Muscle layer of duodenum (tissue), 2 donors: ENCODE measurements at regions not wholly inside any gene's neighbourhood (a gene's known extent, or its start where the extent isn't known, plus 50 kb on each side); places are given as distances from the start of the nearest gene placed in this dataset.
"Not testable (repeated sequence)": the region's sequence is repeated elsewhere in the genome, so short reads cannot be mapped to it uniquely, and the experiment has no call there.

Experiments used
- H3K27ac ChIP-seq: one replicate; pipeline ENCODE4 v1.7.0; 2013; ENCODE audit warnings: mild to moderate bottlenecking, low read length
- H3K27me3 ChIP-seq: one replicate; pipeline ENCODE4 v1.7.0; 2013; ENCODE audit warnings: low read depth, mild to moderate bottlenecking, control low read depth, low read length
- H3K36me3 ChIP-seq, 2 donors: one replicate each; pipeline ENCODE4 v1.7.0; 2013; ENCODE audit warnings: low read length in 2 of 2, control low read depth in 1 of 2, mild to moderate bottlenecking in 1 of 2; ENCODE audit not compliant: insufficient read depth in 2 of 2, control insufficient read depth in 1 of 2
- H3K4me1 ChIP-seq, 2 donors: one replicate each; pipeline ENCODE4 v1.7.0; 2013; ENCODE audit warnings: low read length in 2 of 2, mild to moderate bottlenecking in 2 of 2, control low read depth in 1 of 2, moderate library complexity in 1 of 2; ENCODE audit not compliant: insufficient read depth in 2 of 2, control insufficient read depth in 1 of 2
- H3K4me3 ChIP-seq, 2 donors: one replicate each; pipeline ENCODE4 v1.7.0; 2013; ENCODE audit warnings: low read length in 2 of 2, low read depth in 1 of 2, mild to moderate bottlenecking in 1 of 2
- H3K9me3 ChIP-seq, 2 donors: one replicate each; pipeline ENCODE4 v1.7.0; 2013; ENCODE audit warnings: low read length in 2 of 2, control low read depth in 1 of 2, mild to moderate bottlenecking in 1 of 2; ENCODE audit not compliant: control insufficient read depth in 1 of 2
- donor health status: healthy.

- Histone ChIP-seq H3K27me3 (no peaks in the 10 kb centered on the region), H3K36me3 (no peaks in the 10 kb centered on the region), H3K4me1 (no peaks in the 10 kb centered on the region), H3K9me3 (no peaks in the 10 kb centered on the region), H3K27ac (no peak overlapping the region), H3K4me3 (no peak overlapping the region)
These were observed 67.7 kb downstream of the SMIM20 start for GRCh38 chr4:25981749-25982148.

- no peaks in the 10 kb centered on the region for H3K9me3 ChIP-seq
- no peaks in the 10 kb centered on the region for H3K36me3 ChIP-seq
- H3K27me3 ChIP-seq: no peaks in the 10 kb centered on the region
- H3K27ac ChIP-seq: no peak overlapping the region
- no peaks in the 10 kb centered on the region for H3K4me1 ChIP-seq
- no peak overlapping the region for H3K4me3 ChIP-seq
These were observed 68.9 kb downstream of the SMIM20 start for GRCh38 chr4:25982962-25983361.

DNA sequence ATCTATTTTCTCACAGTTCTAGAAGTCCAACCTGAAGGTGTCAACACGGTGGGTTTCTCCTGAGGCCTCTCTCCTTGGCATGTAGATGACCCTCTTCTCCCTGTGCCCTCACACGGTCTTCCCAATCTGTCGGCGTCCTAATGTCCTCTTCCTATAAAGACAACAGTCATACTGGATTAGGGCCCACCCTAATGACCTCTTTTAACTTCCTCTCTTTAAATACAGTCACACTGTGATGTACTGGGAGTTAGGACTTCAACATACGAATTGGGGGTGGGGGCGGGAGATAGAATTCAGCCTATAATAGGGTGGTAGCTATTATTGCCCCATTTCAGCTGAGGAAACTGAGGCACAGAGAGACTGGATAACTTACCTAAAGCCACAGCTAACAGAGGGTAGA, 70.2 kb downstream of the SMIM20 start:
- Histone ChIP-seq H3K4me1 (no peaks in the 10 kb centered on the region), H3K9me3 (no peaks in the 10 kb centered on the region), H3K27ac (no peak overlapping the region), H3K36me3 (no peaks in the 10 kb centered on the region), H3K27me3 (no peaks in the 10 kb centered on the region), H3K4me3 (no peak overlapping the region)

GRCh38 chr4:25984796-25985195, 70.8 kb downstream of the SMIM20 start:
- no peak overlapping the region for H3K4me3 ChIP-seq
- no peaks in the 10 kb centered on the region for H3K27me3 ChIP-seq
- H3K27ac ChIP-seq: no peak overlapping the region

DNA sequence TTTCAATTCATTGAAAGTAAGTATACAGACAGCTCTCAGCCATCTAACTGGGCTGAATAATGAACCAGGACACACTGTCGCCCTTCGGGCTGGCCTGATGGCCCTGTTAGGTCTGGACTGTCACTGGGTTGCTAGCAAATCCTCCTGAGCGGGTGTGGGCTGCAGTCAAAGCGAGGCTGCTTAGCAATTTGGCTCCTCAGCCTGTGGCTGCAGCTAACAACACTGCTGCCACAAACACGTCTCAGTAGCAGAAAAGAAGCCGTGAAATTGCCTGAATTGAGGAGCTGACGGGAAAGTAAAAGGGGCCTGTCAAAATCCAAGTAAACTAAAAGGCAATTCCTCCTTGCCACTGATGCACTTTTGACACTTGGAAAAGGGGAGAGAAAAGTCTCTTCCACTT, 72.8 kb downstream of the SMIM20 start:
- Histone ChIP-seq H3K4me1 (no peaks in the 10 kb centered on the region), H3K36me3 (no peaks in the 10 kb centered on the region), H3K27ac (no peak overlapping the region), H3K4me3 (no peak overlapping the region), H3K27me3 (no peaks in the 10 kb centered on the region), H3K9me3 (no peaks in the 10 kb centered on the region)

More at GRCh38 chr4:25984796-25985195, 70.8 kb downstream of the SMIM20 start:
- H3K36me3 ChIP-seq: no peaks in the 10 kb centered on the region
- no peaks in the 10 kb centered on the region for H3K4me1 ChIP-seq
- H3K9me3 ChIP-seq: no peaks in the 10 kb centered on the region

DNA sequence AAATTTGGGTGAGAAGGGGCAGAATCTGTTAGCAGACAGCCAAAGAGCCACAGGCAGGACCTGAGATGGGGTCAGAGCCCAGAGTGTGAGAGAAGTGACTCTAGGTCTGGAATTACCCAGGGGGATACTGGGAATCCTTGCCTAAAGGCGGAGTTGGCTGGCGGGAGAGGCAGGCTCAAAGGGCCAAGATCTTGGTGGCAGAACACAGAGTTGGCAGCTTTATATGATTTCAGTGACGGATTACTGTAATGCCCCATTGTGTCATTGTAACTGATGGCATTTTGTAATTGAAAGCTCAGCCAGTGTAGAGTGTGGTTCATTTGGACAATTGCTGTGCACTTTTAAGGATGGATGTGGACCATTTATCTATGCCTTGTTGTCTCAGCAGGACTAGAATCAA, 77.3 kb downstream of the SMIM20 start:
- Histone ChIP-seq H3K36me3 (no peaks in the 10 kb centered on the region), H3K9me3 (no peaks in the 10 kb centered on the region), H3K27me3 (no peaks in the 10 kb centered on the region), H3K4me3 (no peak overlapping the region), H3K27ac (no peak overlapping the region), H3K4me1 (peaks cover 0 to 4% of the 10 kb centered on the region in 2 donors)

- H3K4me1 ChIP-seq: peaks cover 0 to 4% of the 10 kb centered on the region in 2 donors
- H3K27me3 ChIP-seq: no peaks in the 10 kb centered on the region
- no peak overlapping the region for H3K4me3 ChIP-seq
- no peaks in the 10 kb centered on the region for H3K9me3 ChIP-seq
- H3K27ac ChIP-seq: no peak overlapping the region
- no peaks in the 10 kb centered on the region for H3K36me3 ChIP-seq
These were observed 79.6 kb downstream of the SMIM20 start for GRCh38 chr4:25993395-25994185.

GRCh38 chr4:25994577-25994976, 80.6 kb downstream of the SMIM20 start:
- not testable (repeated sequence) for H3K4me1 ChIP-seq, H3K4me3 ChIP-seq, H3K36me3 ChIP-seq, H3K9me3 ChIP-seq, H3K27ac ChIP-seq, H3K27me3 ChIP-seq

- Histone ChIP-seq H3K4me1 (no peaks in the 10 kb centered on the region), H3K4me3 (no peak overlapping the region), H3K9me3 (no peaks in the 10 kb centered on the region), H3K27ac (no peak overlapping the region), H3K27me3 (no peaks in the 10 kb centered on the region), H3K36me3 (no peaks in the 10 kb centered on the region)
These were observed 86.4 kb downstream of the SMIM20 start for GRCh38 chr4:26000274-26000950.

GRCh38 chr4:26001413-26001812, 87.4 kb downstream of the SMIM20 start:
- no peak overlapping the region for H3K4me3 ChIP-seq
- H3K4me1 ChIP-seq: no peaks in the 10 kb centered on the region
- H3K36me3 ChIP-seq: no peaks in the 10 kb centered on the region
- H3K9me3 ChIP-seq: no peaks in the 10 kb centered on the region
- H3K27me3 ChIP-seq: no peaks in the 10 kb centered on the region
- no peak overlapping the region for H3K27ac ChIP-seq

DNA sequence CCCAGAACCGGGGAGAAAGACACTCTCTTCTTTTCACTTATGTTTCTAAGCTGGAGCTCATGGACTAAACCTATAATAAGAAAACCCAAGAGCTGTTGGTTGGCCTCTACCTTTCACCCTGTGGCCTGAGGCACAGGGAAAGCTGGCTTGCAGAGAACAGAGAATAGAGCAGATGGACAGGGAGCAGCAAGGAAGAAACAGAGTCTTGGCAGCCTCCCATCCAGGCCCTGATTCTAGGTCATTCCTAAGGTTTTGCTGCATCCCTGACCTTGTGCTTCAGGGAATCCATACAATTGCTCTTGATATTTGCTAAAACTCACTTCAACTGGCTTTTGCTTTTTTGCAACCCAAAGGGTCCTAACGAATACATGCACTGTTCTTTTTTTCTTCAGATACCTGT, 87.8 kb downstream of the SMIM20 start:
- H3K27me3 ChIP-seq: no peaks in the 10 kb centered on the region
- H3K4me3 ChIP-seq: no peak overlapping the region
- no peaks in the 10 kb centered on the region for H3K4me1 ChIP-seq
- no peaks in the 10 kb centered on the region for H3K9me3 ChIP-seq
- no peak overlapping the region for H3K27ac ChIP-seq
- no peaks in the 10 kb centered on the region for H3K36me3 ChIP-seq
